HL-60 (cell line): ENCODE measurements at regions not wholly inside any gene's neighbourhood (a gene's known extent, or its start where the extent isn't known, plus 50 kb on each side); places are given as distances from the start of the nearest gene placed in this dataset.
A peak's percentile ranks its signal among the peaks of the same experiment; 100 is the strongest.

Source experiments
- DNase-seq, 2 experiments: peaks; one replicate each; pipeline ENCODE4 v3.0.0-alpha.2; 2010 to 2020; ENCODE audit warnings: low read depth in 1 of 2, low spot score in 1 of 2
- H3K27ac ChIP-seq: fragments of 250-450 bp; sonication (Bioruptor Pico); replicated peaks from 2 replicates; pipeline ENCODE4 v1.5.1; 2020; ENCODE audit warnings: mild to moderate bottlenecking, moderate library complexity
- H3K27me3 ChIP-seq: fragments of 250-450 bp; sonication (Bioruptor Pico); 2 replicates; pipeline ENCODE4 v1.5.1; 2021; ENCODE audit warnings: mild to moderate bottlenecking, moderate library complexity; ENCODE audit not compliant: insufficient read depth, poor library complexity, severe bottlenecking
- H3K4me3 ChIP-seq: replicated peaks from 2 replicates; pipeline ENCODE4 v1.5.1; 2011; ENCODE audit warnings: mild to moderate bottlenecking, control low read depth, low read length; ENCODE audit not compliant: insufficient read depth
- CTCF ChIP-seq: IDR thresholded peaks from one replicate; pipeline ENCODE4 v1.5.1; 2011; ENCODE audit warnings: low read length, control low read depth, inconsistent platforms; ENCODE audit not compliant: insufficient read depth
- GABPA ChIP-seq: IDR thresholded peaks from 2 replicates; pipeline ENCODE4 v1.6.1; 2012; ENCODE audit warnings: low read depth
- POLR2AphosphoS5 ChIP-seq: IDR thresholded peaks from 2 replicates; pipeline ENCODE4 v1.6.1; 2012; ENCODE audit warnings: low read depth
- REST ChIP-seq: IDR thresholded peaks from 2 replicates; pipeline ENCODE4 v1.6.1; 2012; ENCODE audit warnings: low read depth; ENCODE audit not compliant: insufficient replicate concordance
- SPI1 ChIP-seq: IDR thresholded peaks from 2 replicates; pipeline ENCODE4 v1.6.1; 2012; ENCODE audit warnings: low read depth, mild to moderate bottlenecking, borderline replicate concordance

- no peak for TF ChIP-seq CTCF
- TF ChIP-seq REST: no peak
- no peak for TF ChIP-seq SPI1
Measured at GRCh38 chr2:204109681-204110080, 173.1 kb downstream of the ICOS start.

GRCh38 chr2:204110338-204110741, 173.8 kb downstream of the ICOS start:
- peaks cover 8% of the 10 kb centered on the region for H3K27me3 ChIP-seq
- no peak overlapping the region for H3K4me3 ChIP-seq
- TF ChIP-seq GABPA: no peak
- no peak for TF ChIP-seq SPI1
- no peak for TF ChIP-seq POLR2AphosphoS5
- no peak for TF ChIP-seq REST
- TF ChIP-seq CTCF: no peak
- DNase-seq: peak in 1 of 2 experiments; percentile 6
- no peak overlapping the region for H3K27ac ChIP-seq

More at GRCh38 chr2:204109681-204110080, 173.1 kb downstream of the ICOS start:
- Histone ChIP-seq H3K27me3 (peaks cover 8% of the 10 kb centered on the region), H3K4me3 (no peak overlapping the region), H3K27ac (no peak overlapping the region)
- no peak for DNase-seq

DNA sequence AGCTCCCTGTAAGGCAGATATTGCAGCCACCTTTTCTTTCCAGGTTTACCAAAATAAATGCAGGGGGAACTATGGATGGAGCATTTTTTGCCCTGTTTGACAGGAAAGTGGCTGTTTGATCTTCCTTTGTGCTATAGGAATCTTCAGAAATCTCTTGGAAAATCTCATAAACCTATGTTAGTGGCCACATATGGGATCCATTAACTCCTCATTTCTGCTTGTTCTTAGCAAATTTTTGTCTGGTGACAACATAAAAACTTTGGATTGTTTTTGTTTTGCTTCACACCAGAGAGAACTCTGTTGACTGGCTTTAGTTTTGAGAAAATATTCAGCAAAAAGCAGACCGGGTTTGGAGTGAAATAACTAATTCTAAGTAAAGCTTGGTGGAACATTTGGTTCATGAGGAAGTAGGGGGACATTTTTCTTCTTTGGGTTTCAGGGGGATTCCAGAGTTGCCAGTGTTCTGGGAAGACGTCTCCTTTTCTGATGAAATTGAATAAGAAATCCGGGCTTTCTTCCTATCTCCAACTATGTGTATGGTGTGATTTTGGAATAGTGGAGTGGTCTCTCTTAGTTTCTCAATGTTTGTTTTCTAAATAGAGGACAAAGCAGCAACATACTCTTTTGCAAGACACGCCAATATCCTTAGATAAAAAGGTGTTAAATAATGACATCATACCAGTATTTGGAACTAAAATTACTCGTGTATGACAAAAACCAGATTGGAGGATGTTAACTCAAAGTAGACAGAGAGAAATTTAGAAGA, 174.4 kb downstream of the ICOS start:
- no peak for DNase-seq
- peaks cover 8% of the 10 kb centered on the region for H3K27me3 ChIP-seq
- no peak for TF ChIP-seq CTCF
- TF ChIP-seq SPI1: no peak
- TF ChIP-seq GABPA: no peak
- TF ChIP-seq REST: no peak
- no peak overlapping the region for H3K4me3 ChIP-seq
- H3K27ac ChIP-seq: no peak overlapping the region
